HepG2 (cell line): ENCODE measurements at regions not wholly inside any gene's neighbourhood (a gene's known extent, or its start where the extent isn't known, plus 50 kb on each side); places are given as distances from the start of the nearest gene placed in this dataset.

Experiments
- ARID3A ChIP-seq: IDR thresholded peaks from 2 replicates; pipeline ENCODE4 v1.6.1; 2012; ENCODE audit warnings: low read depth, low read length, improper control_type of control experiment
- ATF1 ChIP-seq: IDR thresholded peaks from 2 replicates; pipeline ENCODE4 v1.6.1; 2016; ENCODE audit warnings: mild to moderate bottlenecking, control low read depth
- ATF3 ChIP-seq: sonication (generic); formaldehyde crosslinking; IDR thresholded peaks from 2 replicates; pipeline ENCODE4 v1.4.0; 2020; ENCODE audit warnings: missing genetic modification reagents
- CBX1 ChIP-seq: IDR thresholded peaks from one replicate; pipeline ENCODE4 v1.6.1; 2016; ENCODE audit warnings: antibody characterized with exemption, low read depth
- CCDC6 ChIP-seq: sonication (generic); formaldehyde crosslinking; IDR thresholded peaks from 2 replicates; pipeline ENCODE4 v1.8.1; 2022; ENCODE audit warnings: mild to moderate bottlenecking, missing genetic modification reagents, moderate library complexity
- CHCHD3 ChIP-seq: sonication (generic); formaldehyde crosslinking; IDR thresholded peaks from 2 replicates; pipeline ENCODE4 v1.8.0; 2022; ENCODE audit warnings: mild to moderate bottlenecking, missing genetic modification reagents, moderate library complexity
- FIP1L1 ChIP-seq: fragments of 200-400 bp; formaldehyde crosslinking; IDR thresholded peaks from 2 replicates; pipeline ENCODE4 v1.6.1; 2018; ENCODE audit warnings: low read depth, mild to moderate bottlenecking, low read length, moderate library complexity, borderline replicate concordance; ENCODE audit not compliant: insufficient read depth
- KAT7 ChIP-seq: IDR thresholded peaks from 2 replicates; pipeline ENCODE4 v1.6.1; 2018; ENCODE audit warnings: borderline replicate concordance, missing compliant biosample characterization
- KLF15 ChIP-seq: sonication (generic); formaldehyde crosslinking; IDR thresholded peaks from 2 replicates; pipeline ENCODE4 v1.8.1; 2023; ENCODE audit warnings: borderline replicate concordance, mild to moderate bottlenecking, inconsistent platforms, missing genetic modification reagents, mixed read lengths
- MEF2D ChIP-seq: sonication (generic); formaldehyde crosslinking; IDR thresholded peaks from 2 replicates; pipeline ENCODE4 v1.5.1; 2020; ENCODE audit warnings: mild to moderate bottlenecking, missing genetic modification reagents
- NFKBIZ ChIP-seq: IDR thresholded peaks from 2 replicates; pipeline ENCODE4 v1.6.1; 2018; ENCODE audit warnings: missing genetic modification reagents, missing compliant biosample characterization
- PHB2 ChIP-seq: fragments of 450-650 bp; IDR thresholded peaks from 2 replicates; pipeline ENCODE4 v1.6.1; 2018; ENCODE audit not compliant: partially characterized antibody
- POLR2AphosphoS5 ChIP-seq: IDR thresholded peaks from 2 replicates; pipeline ENCODE4 v1.6.1; 2012; ENCODE audit warnings: low read depth, low read length
- SALL2 ChIP-seq: sonication (generic); formaldehyde crosslinking; IDR thresholded peaks from 2 replicates; pipeline ENCODE4 v1.8.1; 2023; ENCODE audit warnings: mild to moderate bottlenecking, missing genetic modification reagents, inconsistent platforms
- SUZ12 ChIP-seq: fragments of 150-350 bp; IDR thresholded peaks from 2 replicates; pipeline ENCODE4 v1.6.1; 2014; ENCODE audit warnings: low read depth, low read length
- TFDP2 ChIP-seq: sonication (generic); formaldehyde crosslinking; IDR thresholded peaks from 2 replicates; pipeline ENCODE4 v1.4.0; 2020; ENCODE audit warnings: missing genetic modification reagents
- ZNF24 ChIP-seq: fragments of 450-650 bp; IDR thresholded peaks from 2 replicates; pipeline ENCODE4 v1.6.1; 2017; ENCODE audit warnings: antibody characterized with exemption, mild to moderate bottlenecking
- ZNF30 ChIP-seq: sonication (generic); formaldehyde crosslinking; IDR thresholded peaks from 2 replicates; pipeline ENCODE4 v1.5.0; 2020; ENCODE audit warnings: mild to moderate bottlenecking, missing genetic modification reagents
- ZNF556 ChIP-seq: sonication (generic); formaldehyde crosslinking; IDR thresholded peaks from 2 replicates; pipeline ENCODE4 v1.4.0; 2020; ENCODE audit warnings: mild to moderate bottlenecking, missing genetic modification reagents, borderline replicate concordance
- ZNF724P ChIP-seq: sonication (generic); formaldehyde crosslinking; IDR thresholded peaks from 2 replicates; pipeline ENCODE4 v1.8.0; 2022; ENCODE audit warnings: missing genetic modification reagents, borderline replicate concordance
- ZSCAN30 ChIP-seq: sonication (generic); formaldehyde crosslinking; IDR thresholded peaks from 2 replicates; pipeline ENCODE4 v1.5.0; 2020; ENCODE audit warnings: mild to moderate bottlenecking, missing genetic modification reagents
- ZXDC ChIP-seq: sonication (generic); formaldehyde crosslinking; IDR thresholded peaks from 2 replicates; pipeline ENCODE4 v1.5.0; 2020; ENCODE audit warnings: mild to moderate bottlenecking, missing genetic modification reagents
- TF ChIP-seq, protein P1 (sequence below): sonication (generic); formaldehyde crosslinking; IDR thresholded peaks from 2 replicates; pipeline ENCODE4 v1.4.0; 2020; ENCODE audit warnings: missing genetic modification reagents

- TF ChIP-seq ARID3A (peak; percentile 48), TFDP2 (CRISPR knock-in tag) (0 out of 2 replicates have a peak, but pooled peaks have one; percentile 5), SALL2 (CRISPR knock-in tag) (no peak), ZNF30 (CRISPR knock-in tag) (no peak), POLR2AphosphoS5 (no peak), CCDC6 (CRISPR knock-in tag) (0 out of 2 replicates have a peak, but pooled peaks have one; percentile 49), KAT7 (no peak), NFKBIZ (CRISPR knock-in tag) (peak; percentile 88), ATF1 (peak; percentile 16; the same call in 1 of the 2 replicates), ATF3 (CRISPR knock-in tag) (no peak), ZNF556 (CRISPR knock-in tag) (no peak), ZNF724P (CRISPR knock-in tag) (no peak), MEF2D (peak; percentile 91), FIP1L1 (no peak), PHB2 (no peak), ZNF24 (no peak), KLF15 (CRISPR knock-in tag) (no peak), SUZ12 (no peak), CHCHD3 (CRISPR knock-in tag) (no peak), CBX1 (no peak), ZXDC (CRISPR knock-in tag) (no peak), ZSCAN30 (CRISPR knock-in tag) (no peak)
- TF ChIP-seq, protein P1, sequence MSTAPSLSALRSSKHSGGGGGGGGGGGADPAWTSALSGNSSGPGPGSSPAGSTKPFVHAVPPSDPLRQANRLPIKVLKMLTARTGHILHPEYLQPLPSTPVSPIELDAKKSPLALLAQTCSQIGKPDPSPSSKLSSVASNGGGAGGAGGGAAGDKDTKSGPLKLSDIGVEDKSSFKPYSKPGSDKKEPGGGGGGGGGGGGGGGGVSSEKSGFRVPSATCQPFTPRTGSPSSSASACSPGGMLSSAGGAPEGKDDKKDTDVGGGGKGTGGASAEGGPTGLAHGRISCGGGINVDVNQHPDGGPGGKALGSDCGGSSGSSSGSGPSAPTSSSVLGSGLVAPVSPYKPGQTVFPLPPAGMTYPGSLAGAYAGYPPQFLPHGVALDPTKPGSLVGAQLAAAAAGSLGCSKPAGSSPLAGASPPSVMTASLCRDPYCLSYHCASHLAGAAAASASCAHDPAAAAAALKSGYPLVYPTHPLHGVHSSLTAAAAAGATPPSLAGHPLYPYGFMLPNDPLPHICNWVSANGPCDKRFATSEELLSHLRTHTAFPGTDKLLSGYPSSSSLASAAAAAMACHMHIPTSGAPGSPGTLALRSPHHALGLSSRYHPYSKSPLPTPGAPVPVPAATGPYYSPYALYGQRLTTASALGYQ (CRISPR knock-in tag), result peak; percentile 84; the same call in 1 of the 2 replicates
Observed at GRCh38 chr6:37105148-37106050, 64.6 kb upstream of the PIM1 start (continued).
